Hepatocyte (in vitro differentiated cells): ENCODE measurements at regions not wholly inside any gene's neighbourhood (a gene's known extent, or its start where the extent isn't known, plus 50 kb on each side); places are given as distances from the start of the nearest gene placed in this dataset.
A peak's percentile ranks its signal among the peaks of the same experiment; 100 is the strongest.

Source experiments
- DNase-seq: peaks from one replicate; pipeline ENCODE4 v3.0.0-alpha.2; 2016; ENCODE audit warnings: low spot score
- H2AFZ ChIP-seq: fragments of 200-600 bp; sonication (generic); 2 replicates; pipeline ENCODE4 v1.6.0; 2016; ENCODE audit warnings: antibody characterized with exemption, mild to moderate bottlenecking
- H3K27ac ChIP-seq: fragments of 200-600 bp; sonication (generic); 2 replicates; pipeline ENCODE4 v1.5.1; 2016; ENCODE audit warnings: mild to moderate bottlenecking
- H3K27me3 ChIP-seq: fragments of 200-600 bp; sonication (generic); 2 replicates; pipeline ENCODE4 v1.6.1; 2016
- H3K36me3 ChIP-seq: fragments of 200-600 bp; sonication (generic); replicated peaks from 2 replicates; pipeline ENCODE4 v1.5.1; 2016; ENCODE audit warnings: low read depth; ENCODE audit not compliant: insufficient read depth
- H3K4me1 ChIP-seq: fragments of 200-600 bp; sonication (generic); 2 replicates; pipeline ENCODE4 v1.5.1; 2016; ENCODE audit warnings: mild to moderate bottlenecking, moderate library complexity; ENCODE audit not compliant: insufficient read depth
- H3K4me2 ChIP-seq: fragments of 200-600 bp; sonication (generic); 2 replicates; pipeline ENCODE4 v1.6.0; 2016
- H3K4me3 ChIP-seq: fragments of 200-600 bp; sonication (generic); 2 replicates; pipeline ENCODE4 v1.5.1; 2016; ENCODE audit warnings: mild to moderate bottlenecking
- H3K79me2 ChIP-seq: fragments of 200-600 bp; sonication (generic); 2 replicates; pipeline ENCODE4 v1.6.0; 2017; ENCODE audit warnings: mild to moderate bottlenecking
- H3K9me2 ChIP-seq: fragments of 200-600 bp; sonication (generic); replicated peaks from 2 replicates; pipeline ENCODE4 v1.6.0; 2017; ENCODE audit warnings: mild to moderate bottlenecking; ENCODE audit not compliant: insufficient read depth
- H3K9me3 ChIP-seq: fragments of 200-600 bp; sonication (generic); 2 replicates; pipeline ENCODE4 v1.5.1; 2016; ENCODE audit warnings: low read depth, mild to moderate bottlenecking
- H4K20me1 ChIP-seq: fragments of 200-600 bp; sonication (generic); 2 replicates; pipeline ENCODE4 v1.6.0; 2016; ENCODE audit warnings: mild to moderate bottlenecking; ENCODE audit not compliant: insufficient read depth, poor library complexity, severe bottlenecking
- CTCF ChIP-seq: fragments of 200-600 bp; sonication (generic); IDR thresholded peaks from 2 replicates; pipeline ENCODE4 v1.5.1; 2016; ENCODE audit warnings: antibody characterized with exemption, mild to moderate bottlenecking; ENCODE audit not compliant: poor library complexity
- EZH2 ChIP-seq: fragments of 200-600 bp; sonication (generic); IDR thresholded peaks from 2 replicates; pipeline ENCODE4 v1.6.1; 2016; ENCODE audit warnings: antibody characterized with exemption, mild to moderate bottlenecking, borderline replicate concordance
- EZH2phosphoT487 ChIP-seq: fragments of 200-600 bp; sonication (generic); IDR thresholded peaks from one replicate; pipeline ENCODE4 v1.6.1; 2018; ENCODE audit warnings: antibody characterized with exemption, mild to moderate bottlenecking, low read depth, moderate library complexity; ENCODE audit not compliant: unreplicated experiment, severe bottlenecking
- WGBS: methylation state at CpG from one replicate; pipeline ENCODE4 v1.1.6; 2016; ENCODE audit warnings: low lambda C conversion rate; ENCODE audit errors: missing lambda C conversion rate; 5-methylcytosine and 5-hydroxymethylcytosine counted together

GRCh38 chr2:4732560-4732959, 959.6 kb upstream of the SOX11 start:
- Histone ChIP-seq H3K4me2 (no peak overlapping the region), H3K4me1 (no peaks in the 10 kb centered on the region), H3K36me3 (no peaks in the 10 kb centered on the region), H3K9me2 (no peaks in the 10 kb centered on the region), H2AFZ (no peak overlapping the region), H3K79me2 (no peaks in the 10 kb centered on the region), H4K20me1 (no peaks in the 10 kb centered on the region), H3K27ac (no peak overlapping the region), H3K27me3 (no peaks in the 10 kb centered on the region), H3K9me3 (no peaks in the 10 kb centered on the region), H3K4me3 (no peak overlapping the region)
- no peak for DNase-seq
- no peak for TF ChIP-seq EZH2phosphoT487
- TF ChIP-seq CTCF: no peak
- TF ChIP-seq EZH2: no peak
- whole genome bisulfite sequencing: 97% methylated on average over 2 of the region's 2 CpGs

GRCh38 chr2:4745056-4745991, 946.9 kb upstream of the SOX11 start:
- Histone ChIP-seq H3K9me3 (no peaks in the 10 kb centered on the region), H3K4me2 (peak overlapping the region; percentile 62), H4K20me1 (no peaks in the 10 kb centered on the region), H3K4me1 (no peaks in the 10 kb centered on the region), H3K79me2 (no peaks in the 10 kb centered on the region), H3K36me3 (no peaks in the 10 kb centered on the region), H2AFZ (no peak overlapping the region), H3K4me3 (no peak overlapping the region), H3K9me2 (no peaks in the 10 kb centered on the region), H3K27me3 (no peaks in the 10 kb centered on the region), H3K27ac (peak overlapping the region; percentile 25)
- DNase-seq: no peak
- TF ChIP-seq EZH2phosphoT487: peak; percentile 90
- no peak for TF ChIP-seq CTCF
- TF ChIP-seq EZH2: no peak
- WGBS: 53% methylated on average over 12 of the region's 12 CpGs

- WGBS: 90% methylated on average over 4 of the region's 4 CpGs
- Histone ChIP-seq H3K9me2 (no peaks in the 10 kb centered on the region), H3K9me3 (no peaks in the 10 kb centered on the region), H3K27me3 (no peaks in the 10 kb centered on the region), H2AFZ (no peak overlapping the region), H3K4me3 (no peak overlapping the region), H3K36me3 (no peaks in the 10 kb centered on the region), H3K4me1 (no peaks in the 10 kb centered on the region), H3K27ac (no peak overlapping the region), H3K79me2 (no peaks in the 10 kb centered on the region), H4K20me1 (no peaks in the 10 kb centered on the region), H3K4me2 (no peak overlapping the region)
- no peak for TF ChIP-seq EZH2
- no peak for DNase-seq
These were observed 938.5 kb upstream of the SOX11 start for GRCh38 chr2:4753721-4754120.

- no peaks in the 10 kb centered on the region for H3K79me2 ChIP-seq
- 6% methylated on average over 4 of the region's 4 CpGs for WGBS
- H3K4me2 ChIP-seq: peak overlapping the region; percentile 26
- no peak overlapping the region for H3K4me3 ChIP-seq
- TF ChIP-seq EZH2 (no peak), CTCF (peak; percentile 69)
- no peaks in the 10 kb centered on the region for H3K36me3 ChIP-seq
- no peak overlapping the region for H2AFZ ChIP-seq
- no peaks in the 10 kb centered on the region for H3K27me3 ChIP-seq
- H4K20me1 ChIP-seq: no peaks in the 10 kb centered on the region
- no peaks in the 10 kb centered on the region for H3K9me2 ChIP-seq
- no peaks in the 10 kb centered on the region for H3K9me3 ChIP-seq
- H3K4me1 ChIP-seq: no peaks in the 10 kb centered on the region
- no peak overlapping the region for H3K27ac ChIP-seq
- DNase-seq: peak; percentile 74
These were observed 929.2 kb upstream of the SOX11 start for GRCh38 chr2:4762951-4763376.
